GM23338 (cell line): ENCODE measurements at regions not wholly inside any gene's neighbourhood (a gene's known extent, or its start where the extent isn't known, plus 50 kb on each side); places are given as distances from the start of the nearest gene placed in this dataset.

Experiments
- ATAC-seq: fragments of 200-7000 bp; cut with Tn5 transposase; 3 replicates; pipeline ENCODE4 v1.9.1; 2020
- DNase-seq: peaks from one replicate; pipeline ENCODE4 v3.0.0-alpha.2; 2015; ENCODE audit warnings: low spot score
- H2AFZ ChIP-seq: fragments of 200-600 bp; sonication (generic); 2 replicates; pipeline ENCODE4 v1.8.0; 2016; ENCODE audit warnings: antibody characterized with exemption, mild to moderate bottlenecking, moderate library complexity
- H3F3A ChIP-seq: fragments of 200-600 bp; sonication (generic); replicated peaks from 2 replicates; pipeline ENCODE4 v1.8.0; 2017; ENCODE audit warnings: antibody characterized with exemption, mixed run types, low read depth
- H3K27ac ChIP-seq: fragments of 200-600 bp; sonication (generic); 2 replicates; pipeline ENCODE4 v1.6.1; 2016; ENCODE audit warnings: low read depth
- H3K27me3 ChIP-seq: fragments of 200-600 bp; sonication (generic); 2 replicates; pipeline ENCODE4 v1.8.0; 2016; ENCODE audit warnings: mild to moderate bottlenecking, mixed run types, moderate library complexity; ENCODE audit not compliant: insufficient read depth
- H3K36me3 ChIP-seq: fragments of 200-600 bp; sonication (generic); 2 replicates; pipeline ENCODE4 v1.8.0; 2016; ENCODE audit warnings: mild to moderate bottlenecking; ENCODE audit not compliant: insufficient read depth
- H3K4me1 ChIP-seq: fragments of 200-600 bp; sonication (generic); 2 replicates; pipeline ENCODE4 v1.8.0; 2016; ENCODE audit warnings: mild to moderate bottlenecking, moderate library complexity; ENCODE audit not compliant: insufficient read depth
- H3K4me2 ChIP-seq: fragments of 200-600 bp; sonication (generic); 2 replicates; pipeline ENCODE4 v1.7.1; 2017; ENCODE audit warnings: mixed run types
- H3K4me3 ChIP-seq: fragments of 200-600 bp; sonication (generic); 2 replicates; pipeline ENCODE4 v1.6.1; 2016; ENCODE audit warnings: mixed run types
- H3K79me2 ChIP-seq: fragments of 200-600 bp; sonication (generic); replicated peaks from 2 replicates; pipeline ENCODE4 v1.8.0; 2017; ENCODE audit warnings: mild to moderate bottlenecking; ENCODE audit not compliant: insufficient read depth
- H3K9me2 ChIP-seq: fragments of 200-600 bp; sonication (generic); 2 replicates; pipeline ENCODE4 v1.8.0; 2017; ENCODE audit not compliant: insufficient read depth
- H4K20me1 ChIP-seq: fragments of 200-600 bp; sonication (generic); replicated peaks from 2 replicates; pipeline ENCODE4 v1.8.0; 2017; ENCODE audit warnings: mild to moderate bottlenecking; ENCODE audit not compliant: insufficient read depth
- H3K27ac Mint-ChIP-seq: 2 replicates; pipeline ENCODE4 v1.8.0; 2020; ENCODE audit warnings: inconsistent platforms, mild to moderate bottlenecking, moderate library complexity, mixed read lengths
- H3K27me3 Mint-ChIP-seq: 3 replicates; pipeline ENCODE4 v1.8.0; 2022; ENCODE audit warnings: low read depth, mild to moderate bottlenecking, moderate library complexity, mixed read lengths, inconsistent platforms; ENCODE audit not compliant: insufficient read depth, poor library complexity
- H3K36me3 Mint-ChIP-seq: 3 replicates; pipeline ENCODE4 v1.8.0; 2021; ENCODE audit warnings: low read depth, mild to moderate bottlenecking, inconsistent platforms, moderate library complexity, mixed read lengths
- H3K4me1 Mint-ChIP-seq: 3 replicates; pipeline ENCODE4 v1.8.0; 2020; ENCODE audit warnings: mild to moderate bottlenecking, inconsistent platforms, mixed read lengths
- H3K4me3 Mint-ChIP-seq: 3 replicates; pipeline ENCODE4 v1.8.0; 2021; ENCODE audit warnings: moderate library complexity, mild to moderate bottlenecking, inconsistent platforms, mixed read lengths
- H3K9me3 Mint-ChIP-seq: 3 replicates; pipeline ENCODE4 v1.8.0; 2020; ENCODE audit warnings: moderate library complexity, mild to moderate bottlenecking, inconsistent platforms, mixed read lengths
- CREB1 ChIP-seq: fragments of 250-450 bp; sonication (Bioruptor Pico); IDR thresholded peaks from 2 replicates; pipeline ENCODE4 v1.5.0; 2020; ENCODE audit warnings: low read depth, mild to moderate bottlenecking, moderate library complexity
- EZH2phosphoT487 ChIP-seq: fragments of 200-600 bp; sonication (generic); IDR thresholded peaks from one replicate; pipeline ENCODE4 v1.8.1; 2018; ENCODE audit warnings: antibody characterized with exemption; ENCODE audit not compliant: unreplicated experiment
- JUNB ChIP-seq: IDR thresholded peaks from one replicate; pipeline ENCODE4 v1.6.1; 2016; ENCODE audit warnings: antibody characterized with exemption; ENCODE audit not compliant: unreplicated experiment
- NANOG ChIP-seq: IDR thresholded peaks from 2 replicates; pipeline ENCODE4 v1.6.1; 2016; ENCODE audit warnings: antibody characterized with exemption, borderline replicate concordance
- POLR2AphosphoS5 ChIP-seq: IDR thresholded peaks from 2 replicates; pipeline ENCODE4 v1.6.1; 2016; ENCODE audit warnings: antibody characterized with exemption, low read depth
- STAT1 ChIP-seq: IDR thresholded peaks from one replicate; pipeline ENCODE4 v1.6.1; 2016; ENCODE audit warnings: antibody characterized with exemption; ENCODE audit not compliant: unreplicated experiment
- ZNF114 ChIP-seq: fragments of 250-450 bp; sonication (Bioruptor Pico); IDR thresholded peaks from 2 replicates; pipeline ENCODE4 v1.5.0; 2020; ENCODE audit warnings: mild to moderate bottlenecking, moderate library complexity
- ZNF331 ChIP-seq: fragments of 250-450 bp; sonication (Bioruptor Pico); IDR thresholded peaks from 2 replicates; pipeline ENCODE4 v1.5.0; 2020; ENCODE audit warnings: low read depth, mild to moderate bottlenecking, moderate library complexity
- TF ChIP-seq, protein P1 (sequence below): fragments of 250-450 bp; sonication (Bioruptor Pico); IDR thresholded peaks from 2 replicates; pipeline ENCODE4 v1.5.0; 2020; ENCODE audit warnings: mild to moderate bottlenecking, moderate library complexity
- TF ChIP-seq, protein P2 (sequence below): IDR thresholded peaks from 2 replicates; pipeline ENCODE4 v1.6.1; 2016; ENCODE audit warnings: antibody characterized with exemption
- TF ChIP-seq, protein P3 (sequence below), 2 experiments: fragments of 200-600 bp in 1 of 2; sonication (generic) in 1 of 2; conservative IDR thresholded peaks; 2 replicates each; pipeline versions ENCODE4 v1.5.1 to v1.6.1; 2016 to 2017; ENCODE audit warnings: antibody characterized with exemption in 2 of 2, low read depth in 2 of 2, mild to moderate bottlenecking in 2 of 2, moderate library complexity in 1 of 2
- TF ChIP-seq, protein P4 (sequence below): IDR thresholded peaks from one replicate; pipeline ENCODE4 v1.6.1; 2018; ENCODE audit warnings: antibody characterized with exemption; ENCODE audit not compliant: unreplicated experiment

DNA sequence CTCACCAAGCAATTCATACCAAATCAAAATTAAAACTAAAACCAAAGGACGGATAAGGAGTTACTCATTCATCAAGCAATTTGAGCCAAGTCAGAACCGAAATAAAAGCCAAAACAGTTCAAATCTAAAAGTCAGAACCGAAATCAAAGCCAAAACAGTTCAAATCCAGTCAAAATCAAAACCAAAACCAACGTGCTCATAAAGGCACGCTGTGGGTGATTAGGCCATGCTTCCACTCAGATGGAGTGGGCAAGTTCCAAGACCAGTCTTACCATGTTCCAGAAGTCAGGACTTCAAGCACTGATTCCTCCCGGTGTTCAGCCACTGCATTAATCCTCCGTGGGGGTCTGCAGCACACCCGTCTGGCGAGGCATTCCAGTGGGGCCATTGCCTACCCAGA, 409.3 kb downstream of the TGFB2 start (continued):
- TF ChIP-seq, protein P1, sequence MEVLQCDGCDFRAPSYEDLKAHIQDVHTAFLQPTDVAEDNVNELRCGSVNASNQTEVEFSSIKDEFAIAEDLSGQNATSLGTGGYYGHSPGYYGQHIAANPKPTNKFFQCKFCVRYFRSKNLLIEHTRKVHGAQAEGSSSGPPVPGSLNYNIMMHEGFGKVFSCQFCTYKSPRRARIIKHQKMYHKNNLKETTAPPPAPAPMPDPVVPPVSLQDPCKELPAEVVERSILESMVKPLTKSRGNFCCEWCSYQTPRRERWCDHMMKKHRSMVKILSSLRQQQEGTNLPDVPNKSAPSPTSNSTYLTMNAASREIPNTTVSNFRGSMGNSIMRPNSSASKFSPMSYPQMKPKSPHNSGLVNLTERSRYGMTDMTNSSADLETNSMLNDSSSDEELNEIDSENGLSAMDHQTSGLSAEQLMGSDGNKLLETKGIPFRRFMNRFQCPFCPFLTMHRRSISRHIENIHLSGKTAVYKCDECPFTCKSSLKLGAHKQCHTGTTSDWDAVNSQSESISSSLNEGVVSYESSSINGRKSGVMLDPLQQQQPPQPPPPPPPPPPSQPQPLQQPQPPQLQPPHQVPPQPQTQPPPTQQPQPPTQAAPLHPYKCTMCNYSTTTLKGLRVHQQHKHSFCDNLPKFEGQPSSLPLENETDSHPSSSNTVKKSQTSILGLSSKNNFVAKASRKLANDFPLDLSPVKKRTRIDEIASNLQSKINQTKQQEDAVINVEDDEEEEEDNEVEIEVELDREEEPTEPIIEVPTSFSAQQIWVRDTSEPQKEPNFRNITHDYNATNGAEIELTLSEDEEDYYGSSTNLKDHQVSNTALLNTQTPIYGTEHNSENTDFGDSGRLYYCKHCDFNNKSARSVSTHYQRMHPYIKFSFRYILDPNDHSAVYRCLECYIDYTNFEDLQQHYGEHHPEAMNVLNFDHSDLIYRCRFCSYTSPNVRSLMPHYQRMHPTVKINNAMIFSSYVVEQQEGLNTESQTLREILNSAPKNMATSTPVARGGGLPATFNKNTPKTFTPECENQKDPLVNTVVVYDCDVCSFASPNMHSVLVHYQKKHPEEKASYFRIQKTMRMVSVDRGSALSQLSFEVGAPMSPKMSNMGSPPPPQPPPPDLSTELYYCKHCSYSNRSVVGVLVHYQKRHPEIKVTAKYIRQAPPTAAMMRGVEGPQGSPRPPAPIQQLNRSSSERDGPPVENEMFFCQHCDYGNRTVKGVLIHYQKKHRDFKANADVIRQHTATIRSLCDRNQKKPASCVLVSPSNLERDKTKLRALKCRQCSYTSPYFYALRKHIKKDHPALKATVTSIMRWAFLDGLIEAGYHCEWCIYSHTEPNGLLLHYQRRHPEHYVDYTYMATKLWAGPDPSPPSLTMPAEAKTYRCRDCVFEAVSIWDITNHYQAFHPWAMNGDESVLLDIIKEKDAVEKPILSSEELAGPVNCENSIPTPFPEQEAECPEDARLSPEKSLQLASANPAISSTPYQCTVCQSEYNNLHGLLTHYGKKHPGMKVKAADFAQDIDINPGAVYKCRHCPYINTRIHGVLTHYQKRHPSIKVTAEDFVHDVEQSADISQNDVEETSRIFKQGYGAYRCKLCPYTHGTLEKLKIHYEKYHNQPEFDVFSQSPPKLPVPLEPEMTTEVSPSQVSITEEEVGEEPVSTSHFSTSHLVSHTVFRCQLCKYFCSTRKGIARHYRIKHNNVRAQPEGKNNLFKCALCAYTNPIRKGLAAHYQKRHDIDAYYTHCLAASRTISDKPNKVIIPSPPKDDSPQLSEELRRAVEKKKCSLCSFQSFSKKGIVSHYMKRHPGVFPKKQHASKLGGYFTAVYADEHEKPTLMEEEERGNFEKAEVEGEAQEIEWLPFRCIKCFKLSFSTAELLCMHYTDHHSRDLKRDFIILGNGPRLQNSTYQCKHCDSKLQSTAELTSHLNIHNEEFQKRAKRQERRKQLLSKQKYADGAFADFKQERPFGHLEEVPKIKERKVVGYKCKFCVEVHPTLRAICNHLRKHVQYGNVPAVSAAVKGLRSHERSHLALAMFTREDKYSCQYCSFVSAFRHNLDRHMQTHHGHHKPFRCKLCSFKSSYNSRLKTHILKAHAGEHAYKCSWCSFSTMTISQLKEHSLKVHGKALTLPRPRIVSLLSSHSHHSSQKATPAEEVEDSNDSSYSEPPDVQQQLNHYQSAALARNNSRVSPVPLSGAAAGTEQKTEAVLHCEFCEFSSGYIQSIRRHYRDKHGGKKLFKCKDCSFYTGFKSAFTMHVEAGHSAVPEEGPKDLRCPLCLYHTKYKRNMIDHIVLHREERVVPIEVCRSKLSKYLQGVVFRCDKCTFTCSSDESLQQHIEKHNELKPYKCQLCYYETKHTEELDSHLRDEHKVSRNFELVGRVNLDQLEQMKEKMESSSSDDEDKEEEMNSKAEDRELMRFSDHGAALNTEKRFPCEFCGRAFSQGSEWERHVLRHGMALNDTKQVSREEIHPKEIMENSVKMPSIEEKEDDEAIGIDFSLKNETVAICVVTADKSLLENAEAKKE (CRISPR knock-in tag): no peak
- TF ChIP-seq JUNB (no peak), CREB1 (CRISPR knock-in tag) (no peak)
- TF ChIP-seq, protein P2, sequence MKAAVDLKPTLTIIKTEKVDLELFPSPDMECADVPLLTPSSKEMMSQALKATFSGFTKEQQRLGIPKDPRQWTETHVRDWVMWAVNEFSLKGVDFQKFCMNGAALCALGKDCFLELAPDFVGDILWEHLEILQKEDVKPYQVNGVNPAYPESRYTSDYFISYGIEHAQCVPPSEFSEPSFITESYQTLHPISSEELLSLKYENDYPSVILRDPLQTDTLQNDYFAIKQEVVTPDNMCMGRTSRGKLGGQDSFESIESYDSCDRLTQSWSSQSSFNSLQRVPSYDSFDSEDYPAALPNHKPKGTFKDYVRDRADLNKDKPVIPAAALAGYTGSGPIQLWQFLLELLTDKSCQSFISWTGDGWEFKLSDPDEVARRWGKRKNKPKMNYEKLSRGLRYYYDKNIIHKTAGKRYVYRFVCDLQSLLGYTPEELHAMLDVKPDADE: no peak

DNA sequence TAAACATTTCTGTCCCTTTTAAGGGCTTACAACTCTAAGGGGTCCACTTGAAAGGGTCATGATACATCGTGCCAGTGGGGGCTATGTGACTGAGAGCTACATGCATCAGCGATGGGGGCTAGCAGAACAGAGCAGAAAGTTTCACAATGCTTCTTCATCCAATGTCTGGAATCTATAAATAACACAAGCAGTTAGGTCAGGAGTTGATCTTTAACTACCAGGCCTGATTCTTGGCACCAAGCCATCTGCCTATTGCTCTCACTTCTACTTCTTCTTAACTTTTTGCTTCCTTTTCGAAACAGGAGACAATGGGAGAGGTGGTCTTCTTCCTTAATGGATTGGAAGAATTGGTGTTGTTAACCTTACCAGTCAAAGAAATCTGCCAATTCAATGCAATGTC, 410.0 kb downstream of the TGFB2 start:
- H3K4me3 Mint-ChIP-seq: no peak overlapping the region
- H4K20me1 ChIP-seq: no peaks in the 10 kb centered on the region
- no peaks in the 10 kb centered on the region for H3K36me3 ChIP-seq
- no peaks in the 10 kb centered on the region for H3K4me1 ChIP-seq
- H2AFZ ChIP-seq: no peak overlapping the region
- no peak overlapping the region for H3K27ac ChIP-seq
- H3K4me2 ChIP-seq: no peak overlapping the region
- no peaks in the 10 kb centered on the region for H3K9me3 Mint-ChIP-seq
- ATAC-seq (no peak), DNase-seq (no peak)
- no peaks in the 10 kb centered on the region; the same call in 2 of the 3 replicates for H3K36me3 Mint-ChIP-seq
- no peaks in the 10 kb centered on the region for H3F3A ChIP-seq
- peaks cover 2% of the 10 kb centered on the region for H3K27me3 Mint-ChIP-seq
- no peaks in the 10 kb centered on the region for H3K79me2 ChIP-seq
- no peak overlapping the region for H3K4me3 ChIP-seq
- no peak overlapping the region for H3K27ac Mint-ChIP-seq
- no peaks in the 10 kb centered on the region for H3K27me3 ChIP-seq
- H3K4me1 Mint-ChIP-seq: no peaks in the 10 kb centered on the region
- peaks cover 9% of the 10 kb centered on the region; the same call in 1 of the 2 replicates for H3K9me2 ChIP-seq
- TF ChIP-seq EZH2phosphoT487: no peak
- TF ChIP-seq CREB1 (CRISPR knock-in tag): no peak
- TF ChIP-seq, protein P2: no peak
- TF ChIP-seq, protein P3, sequence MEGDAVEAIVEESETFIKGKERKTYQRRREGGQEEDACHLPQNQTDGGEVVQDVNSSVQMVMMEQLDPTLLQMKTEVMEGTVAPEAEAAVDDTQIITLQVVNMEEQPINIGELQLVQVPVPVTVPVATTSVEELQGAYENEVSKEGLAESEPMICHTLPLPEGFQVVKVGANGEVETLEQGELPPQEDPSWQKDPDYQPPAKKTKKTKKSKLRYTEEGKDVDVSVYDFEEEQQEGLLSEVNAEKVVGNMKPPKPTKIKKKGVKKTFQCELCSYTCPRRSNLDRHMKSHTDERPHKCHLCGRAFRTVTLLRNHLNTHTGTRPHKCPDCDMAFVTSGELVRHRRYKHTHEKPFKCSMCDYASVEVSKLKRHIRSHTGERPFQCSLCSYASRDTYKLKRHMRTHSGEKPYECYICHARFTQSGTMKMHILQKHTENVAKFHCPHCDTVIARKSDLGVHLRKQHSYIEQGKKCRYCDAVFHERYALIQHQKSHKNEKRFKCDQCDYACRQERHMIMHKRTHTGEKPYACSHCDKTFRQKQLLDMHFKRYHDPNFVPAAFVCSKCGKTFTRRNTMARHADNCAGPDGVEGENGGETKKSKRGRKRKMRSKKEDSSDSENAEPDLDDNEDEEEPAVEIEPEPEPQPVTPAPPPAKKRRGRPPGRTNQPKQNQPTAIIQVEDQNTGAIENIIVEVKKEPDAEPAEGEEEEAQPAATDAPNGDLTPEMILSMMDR (conservative IDR thresholded peaks at IDR 0.05; ENCODE audit: low read depth in 2 of 2): no peak
- no peak for TF ChIP-seq POLR2AphosphoS5
- TF ChIP-seq, protein P4, sequence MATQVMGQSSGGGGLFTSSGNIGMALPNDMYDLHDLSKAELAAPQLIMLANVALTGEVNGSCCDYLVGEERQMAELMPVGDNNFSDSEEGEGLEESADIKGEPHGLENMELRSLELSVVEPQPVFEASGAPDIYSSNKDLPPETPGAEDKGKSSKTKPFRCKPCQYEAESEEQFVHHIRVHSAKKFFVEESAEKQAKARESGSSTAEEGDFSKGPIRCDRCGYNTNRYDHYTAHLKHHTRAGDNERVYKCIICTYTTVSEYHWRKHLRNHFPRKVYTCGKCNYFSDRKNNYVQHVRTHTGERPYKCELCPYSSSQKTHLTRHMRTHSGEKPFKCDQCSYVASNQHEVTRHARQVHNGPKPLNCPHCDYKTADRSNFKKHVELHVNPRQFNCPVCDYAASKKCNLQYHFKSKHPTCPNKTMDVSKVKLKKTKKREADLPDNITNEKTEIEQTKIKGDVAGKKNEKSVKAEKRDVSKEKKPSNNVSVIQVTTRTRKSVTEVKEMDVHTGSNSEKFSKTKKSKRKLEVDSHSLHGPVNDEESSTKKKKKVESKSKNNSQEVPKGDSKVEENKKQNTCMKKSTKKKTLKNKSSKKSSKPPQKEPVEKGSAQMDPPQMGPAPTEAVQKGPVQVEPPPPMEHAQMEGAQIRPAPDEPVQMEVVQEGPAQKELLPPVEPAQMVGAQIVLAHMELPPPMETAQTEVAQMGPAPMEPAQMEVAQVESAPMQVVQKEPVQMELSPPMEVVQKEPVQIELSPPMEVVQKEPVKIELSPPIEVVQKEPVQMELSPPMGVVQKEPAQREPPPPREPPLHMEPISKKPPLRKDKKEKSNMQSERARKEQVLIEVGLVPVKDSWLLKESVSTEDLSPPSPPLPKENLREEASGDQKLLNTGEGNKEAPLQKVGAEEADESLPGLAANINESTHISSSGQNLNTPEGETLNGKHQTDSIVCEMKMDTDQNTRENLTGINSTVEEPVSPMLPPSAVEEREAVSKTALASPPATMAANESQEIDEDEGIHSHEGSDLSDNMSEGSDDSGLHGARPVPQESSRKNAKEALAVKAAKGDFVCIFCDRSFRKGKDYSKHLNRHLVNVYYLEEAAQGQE: no peak
- no peak for TF ChIP-seq ZNF331 (CRISPR knock-in tag)
- TF ChIP-seq ZNF114 (CRISPR knock-in tag): no peak
- no peak for TF ChIP-seq STAT1
- TF ChIP-seq NANOG: no peak
